ENCODE measurements at regions not wholly inside any gene's neighbourhood (a gene's known extent, or its start where the extent isn't known, plus 50 kb on each side); places are given as distances from the start of the nearest gene placed in this dataset.

DNA sequence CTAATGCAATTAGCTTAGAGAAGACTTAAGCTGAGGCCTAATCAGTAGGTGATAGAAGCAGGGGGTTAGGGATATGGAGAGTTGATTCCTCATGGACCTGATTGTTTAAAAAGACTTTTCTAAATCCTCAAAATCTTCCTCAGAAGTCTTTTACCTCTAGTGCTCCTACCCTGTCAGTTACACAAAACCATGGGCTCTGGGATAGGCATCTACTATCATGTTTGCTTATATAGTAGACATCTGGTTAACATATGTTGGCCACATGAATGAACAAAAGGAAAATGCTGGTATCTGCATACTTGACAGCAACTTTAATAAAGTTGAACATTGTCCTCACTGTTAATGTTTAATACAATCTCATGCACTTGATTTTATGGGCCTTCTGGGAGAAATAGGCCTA lies 61.5 kb upstream of the FKBP1C start:
- H3K23ac ChIP-seq (ENCODE audit: insufficient read length): no peak overlapping the region
- no peak overlapping the region for H2BK12ac ChIP-seq (ENCODE audit: low read depth, low read length)
- no peaks in the 10 kb centered on the region for H3K9me3 ChIP-seq (ENCODE audit: insufficient read depth in 2 of 2, low read depth in 1 of 2, low read length in 1 of 2)
- ChIA-PET POLR2A (ENCODE audit: partially characterized antibody) (interaction anchor here (0.6 kb wide), 1 partner anchor 526 kb away, joined by 3 read pairs; no protein-coding TSS in a partner anchor), CTCF (ENCODE audit: partially characterized antibody) (no interaction called here)
- no peak overlapping the region for H3K4me2 ChIP-seq (ENCODE audit: insufficient read depth in 1 of 2, low read depth in 2 of 2, low read length in 2 of 2)
- H4K91ac ChIP-seq (replicated peaks; ENCODE audit: insufficient read length, low read length): no peak overlapping the region
- no peak overlapping the region for H2AK5ac ChIP-seq (ENCODE audit: low read depth, low read length)
- H3K4ac ChIP-seq (replicated peaks; ENCODE audit: insufficient read length, low read depth, low read length): no peak overlapping the region
- H2BK15ac ChIP-seq (ENCODE audit: low read length): no peak overlapping the region
- no peaks in the 10 kb centered on the region for H3K79me1 ChIP-seq (ENCODE audit: low read depth, low read length)
- no peaks in the 10 kb centered on the region for H3K79me2 ChIP-seq (ENCODE audit: control insufficient read depth in 1 of 2, insufficient read depth in 2 of 2, low read length in 2 of 2)
- H3K27ac ChIP-seq (ENCODE audit: low read depth, low read length): no peak overlapping the region
- no peaks in the 10 kb centered on the region for H4K20me1 ChIP-seq (replicated peaks in 1 of 2; ENCODE audit: control insufficient read depth in 1 of 2, insufficient read depth in 2 of 2, low read length in 2 of 2)
- H3K4me3 ChIP-seq (ENCODE audit: extremely low read depth in 1 of 4, insufficient read depth in 2 of 4, low read depth in 3 of 4, low read length in 4 of 4): no peak overlapping the region
- H3K18ac ChIP-seq (ENCODE audit: extremely low read depth, low read length): no peak overlapping the region
- no peaks in the 10 kb centered on the region for H3K23me2 ChIP-seq (ENCODE audit: low read depth, low read length)
- H3K14ac ChIP-seq (ENCODE audit: insufficient read length): no peak overlapping the region
- TF ChIP-seq, protein P1, sequence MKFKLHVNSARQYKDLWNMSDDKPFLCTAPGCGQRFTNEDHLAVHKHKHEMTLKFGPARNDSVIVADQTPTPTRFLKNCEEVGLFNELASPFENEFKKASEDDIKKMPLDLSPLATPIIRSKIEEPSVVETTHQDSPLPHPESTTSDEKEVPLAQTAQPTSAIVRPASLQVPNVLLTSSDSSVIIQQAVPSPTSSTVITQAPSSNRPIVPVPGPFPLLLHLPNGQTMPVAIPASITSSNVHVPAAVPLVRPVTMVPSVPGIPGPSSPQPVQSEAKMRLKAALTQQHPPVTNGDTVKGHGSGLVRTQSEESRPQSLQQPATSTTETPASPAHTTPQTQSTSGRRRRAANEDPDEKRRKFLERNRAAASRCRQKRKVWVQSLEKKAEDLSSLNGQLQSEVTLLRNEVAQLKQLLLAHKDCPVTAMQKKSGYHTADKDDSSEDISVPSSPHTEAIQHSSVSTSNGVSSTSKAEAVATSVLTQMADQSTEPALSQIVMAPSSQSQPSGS (IDR thresholded peaks at IDR 0.05; ENCODE audit: low read length): no peak
- TF ChIP-seq JUN (IDR thresholded peaks at IDR 0.05; ENCODE audit: low read depth, low read length) (no peak), RXRA (IDR thresholded peaks at IDR 0.05; ENCODE audit: insufficient read depth, low read depth, low read length) (no peak)
- H2BK120ac ChIP-seq (replicated peaks; ENCODE audit: low read depth, low read length): no peak overlapping the region
- no peak for DNase-seq (ENCODE audit: low read depth in 1 of 2, low spot score in 2 of 2)
- peaks cover 0 to 3% (median 1%) of the 10 kb centered on the region in 4 experiments; a peak in 2 of 7 replicates for H3K4me1 ChIP-seq (replicated peaks in 1 of 4; ENCODE audit: control insufficient read depth in 3 of 4, insufficient read depth in 4 of 4, low read length in 3 of 4)
- no peak overlapping the region for H4K5ac ChIP-seq (ENCODE audit: insufficient read length, low read depth, low read length)
- no peak overlapping the region for H3K9ac ChIP-seq (replicated peaks in 1 of 4; ENCODE audit: extremely low read depth in 1 of 4, low read depth in 3 of 4, low read length in 3 of 4)
- no peak overlapping the region for H2BK5ac ChIP-seq (ENCODE audit: low read depth, low read length)
- H2BK20ac ChIP-seq (ENCODE audit: low read length): no peak overlapping the region
- no peak overlapping the region for H3K56ac ChIP-seq (replicated peaks; ENCODE audit: insufficient read length, low read depth, low read length)
- H4K8ac ChIP-seq (ENCODE audit: extremely low read depth, insufficient read depth, low read length): no peak overlapping the region
- H3K27me3 ChIP-seq (replicated peaks in 1 of 4; ENCODE audit: control insufficient read depth in 3 of 4, extremely low read depth in 1 of 4, insufficient read depth in 3 of 4, low read length in 3 of 4): no peaks in the 10 kb centered on the region
- H3K36me3 ChIP-seq (ENCODE audit: control insufficient read depth in 2 of 4, insufficient read depth in 4 of 4, low read length in 3 of 4): no peaks in the 10 kb centered on the region
- H2AFZ ChIP-seq (ENCODE audit: low read length): no peak overlapping the region
- no peak for FAIRE-seq
